Cardiac muscle cell (in vitro differentiated cells and primary cell): ENCODE measurements at regions not wholly inside any gene's neighbourhood (a gene's known extent, or its start where the extent isn't known, plus 50 kb on each side); places are given as distances from the start of the nearest gene placed in this dataset.

Source experiments
- DNase-seq, 2 donors: peaks; one replicate each; pipeline versions ENCODE4 v3.0.0 to v3.0.0-alpha.2; 2010 to 2017; ENCODE audit warnings: low read depth in 1 of 2, low spot score in 1 of 2
- H3K27ac ChIP-seq: fragments of 200-600 bp; sonication (generic); 2 replicates; pipeline ENCODE4 v1.5.1; 2016
- H3K27me3 ChIP-seq: fragments of 200-600 bp; sonication (generic); 2 replicates; pipeline ENCODE4 v1.6.0; 2016; ENCODE audit warnings: control low read depth
- H3K36me3 ChIP-seq: fragments of 200-600 bp; sonication (generic); 2 replicates; pipeline ENCODE4 v1.5.1; 2016; ENCODE audit warnings: control low read depth
- H3K4me1 ChIP-seq: fragments of 200-600 bp; sonication (generic); 2 replicates; pipeline ENCODE4 v1.8.1; 2017; ENCODE audit warnings: low read depth, mild to moderate bottlenecking, mixed run types
- H3K4me3 ChIP-seq: fragments of 200-600 bp; sonication (generic); 2 replicates; pipeline ENCODE4 v1.5.1; 2016; ENCODE audit warnings: mild to moderate bottlenecking
- H3K9me3 ChIP-seq: fragments of 200-600 bp; sonication (generic); 2 replicates; pipeline ENCODE4 v1.5.1; 2017; ENCODE audit warnings: low read depth, mild to moderate bottlenecking, control low read depth
- CTCF ChIP-seq: IDR thresholded peaks from 2 replicates; pipeline ENCODE4 v1.5.1; 2012; ENCODE audit warnings: low read depth, mild to moderate bottlenecking, low read length

- TF ChIP-seq CTCF, result no peak
- no peak overlapping the region for H3K27ac ChIP-seq
Measured at GRCh38 chr13:98632961-98633360, 56.1 kb upstream of the STK24 start.

GRCh38 chr13:98629055-98629454, 52.1 kb upstream of the STK24 start:
- H3K4me1 ChIP-seq, result peaks cover under 1% of the 10 kb centered on the region
- no peaks in the 10 kb centered on the region for H3K9me3 ChIP-seq
- no peaks in the 10 kb centered on the region for H3K36me3 ChIP-seq
- no peak overlapping the region for H3K27ac ChIP-seq
- H3K27me3 ChIP-seq, result no peaks in the 10 kb centered on the region
- TF ChIP-seq CTCF, result no peak
- H3K4me3 ChIP-seq, result no peak overlapping the region
- DNase-seq, result no peak

More at GRCh38 chr13:98632961-98633360, 56.1 kb upstream of the STK24 start:
- Histone ChIP-seq H3K36me3 (no peaks in the 10 kb centered on the region), H3K9me3 (no peaks in the 10 kb centered on the region), H3K27me3 (no peaks in the 10 kb centered on the region), H3K4me1 (no peaks in the 10 kb centered on the region), H3K4me3 (no peak overlapping the region)
- peak in 1 of 2 donors; percentile 22 for DNase-seq
